Right ventricle myocardium inferior (tissue), 1 donor: ENCODE measurements at regions not wholly inside any gene's neighbourhood (a gene's known extent, or its start where the extent isn't known, plus 50 kb on each side); places are given as distances from the start of the nearest gene placed in this dataset.
A peak's percentile ranks its signal among the peaks of the same experiment; 100 is the strongest.
"Not testable (repeated sequence)": the region's sequence is repeated elsewhere in the genome, so short reads cannot be mapped to it uniquely, and the experiment has no call there.

Experiments used
- ATAC-seq: fragments of 200-7000 bp; cut with Tn5 transposase; one replicate; pipeline ENCODE4 v1.9.1; 2020; ENCODE audit warnings: mild to moderate bottlenecking, moderate library complexity
- DNase-seq: peaks from one replicate; pipeline ENCODE4 v3.0.0; 2021; ENCODE audit errors: missing footprints
- intact Hi-C: fragments of 100-400 bp; cut with DNase I; formaldehyde crosslinking; loops from one replicate; pipeline ENCODE4 v1.11.0; 2022
- donor health status: DM: no; HTN: yes; CAD: no; lungs with severe emphysema.

DNA sequence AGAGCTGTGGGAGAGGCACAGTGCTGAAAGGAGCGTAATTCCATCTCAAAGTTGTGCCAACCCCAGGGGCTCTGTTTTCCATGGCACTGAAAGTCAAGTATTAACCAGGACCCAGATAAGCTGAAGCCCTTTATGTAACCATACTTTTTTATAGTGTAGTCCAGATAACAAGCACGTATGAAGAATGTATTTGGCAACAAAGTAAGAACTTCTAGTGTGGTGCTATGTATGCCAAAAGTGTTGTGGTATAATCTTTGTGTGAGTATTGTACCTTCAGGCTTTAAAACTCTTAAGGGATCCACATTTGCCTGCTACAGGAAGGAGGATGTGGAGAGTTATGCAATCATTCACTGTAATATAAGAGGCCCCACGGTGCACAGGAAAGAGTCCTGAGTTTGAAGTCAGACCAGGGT lies 129.4 kb downstream of the IBTK start:
- intact Hi-C loops: loop anchor here (2.0 kb wide), 1 partner anchor 25 kb away; no protein-coding TSS in a partner anchor
- ATAC-seq (peak; percentile 88), DNase-seq (no peak)

DNA sequence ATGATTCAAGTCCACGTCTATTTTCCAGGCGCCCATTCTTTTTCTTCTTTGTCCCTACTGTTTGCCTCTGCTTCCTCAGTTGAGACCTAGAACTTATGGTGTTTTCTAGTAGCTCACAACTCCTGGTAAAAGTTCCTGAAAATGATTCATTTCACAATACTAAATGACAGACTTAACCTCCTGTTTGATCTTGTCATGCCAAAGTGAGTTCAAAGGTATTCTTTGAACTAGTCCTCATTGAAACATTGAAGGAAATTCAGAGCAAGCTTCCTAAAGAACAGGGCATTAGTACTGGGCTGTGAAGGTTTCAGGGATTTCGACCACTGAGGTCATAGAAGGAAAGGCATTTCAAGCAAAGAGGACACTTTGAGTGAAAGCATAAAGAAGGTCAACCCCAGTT lies 132.8 kb downstream of the IBTK start:
- intact Hi-C loops: no loop called here
- ATAC-seq (no peak), DNase-seq (no peak)

DNA sequence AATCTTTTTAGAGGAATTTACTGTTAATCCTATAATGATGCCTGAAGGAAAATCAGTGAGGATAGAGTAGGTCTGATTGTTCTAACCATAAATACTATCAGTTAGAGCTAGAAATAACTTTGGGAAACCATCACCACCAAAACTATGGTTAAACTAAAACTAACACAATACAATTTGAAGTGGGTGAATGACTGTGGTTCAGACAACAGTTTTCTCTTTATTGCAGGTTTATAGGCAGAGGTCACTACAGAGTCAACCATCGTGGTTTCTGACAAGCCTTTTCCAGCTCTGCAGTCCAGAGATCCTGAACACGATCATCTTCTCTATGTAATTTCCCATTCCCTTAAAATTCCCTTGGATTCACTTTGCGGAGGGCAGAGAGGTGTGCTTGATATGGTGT lies 134.3 kb downstream of the IBTK start:
- DNase-seq (no peak), ATAC-seq (no peak)
- intact Hi-C loops: no loop called here

DNA sequence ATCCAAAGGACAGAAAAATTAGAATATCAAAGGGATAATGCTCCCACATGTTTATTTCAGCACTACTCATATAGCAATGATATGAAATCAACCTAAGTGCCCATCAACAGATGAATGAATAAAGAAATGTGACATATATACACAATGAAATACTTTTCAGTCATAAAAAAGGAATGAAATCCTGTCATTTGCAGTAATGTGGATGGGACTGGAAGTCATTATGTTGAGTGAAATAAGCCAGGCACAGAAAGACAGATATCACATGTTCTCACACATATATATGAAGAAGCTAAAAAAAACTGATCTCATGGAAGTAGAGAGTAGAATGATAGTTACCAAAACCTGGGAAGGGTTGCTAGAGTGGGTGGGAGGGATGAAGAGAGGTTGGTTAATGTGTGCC lies 135.7 kb downstream of the IBTK start:
- DNase-seq (no peak), ATAC-seq (no peak)
- intact Hi-C loops: no loop called here

DNA sequence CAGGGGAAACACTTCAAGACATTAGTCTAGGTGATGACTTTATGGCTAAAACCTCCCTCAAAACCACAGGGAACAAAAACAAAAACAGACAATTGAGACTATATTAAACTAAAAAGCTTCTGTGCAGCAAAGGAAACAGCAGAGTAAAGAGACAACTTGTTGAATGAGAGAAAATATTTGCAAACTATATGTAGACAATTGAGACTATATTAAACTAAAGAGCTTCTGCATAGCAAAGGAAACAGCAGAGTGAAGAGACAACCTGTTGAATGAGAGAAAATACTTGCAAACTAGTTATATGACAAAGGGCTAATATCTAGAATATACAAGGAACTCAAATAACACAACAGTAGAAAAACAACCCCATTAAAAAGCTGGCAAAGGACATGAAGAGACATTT lies 136.4 kb downstream of the IBTK start:
- intact Hi-C loops: no loop called here
- no peak for DNase-seq
- no peak for ATAC-seq

DNA sequence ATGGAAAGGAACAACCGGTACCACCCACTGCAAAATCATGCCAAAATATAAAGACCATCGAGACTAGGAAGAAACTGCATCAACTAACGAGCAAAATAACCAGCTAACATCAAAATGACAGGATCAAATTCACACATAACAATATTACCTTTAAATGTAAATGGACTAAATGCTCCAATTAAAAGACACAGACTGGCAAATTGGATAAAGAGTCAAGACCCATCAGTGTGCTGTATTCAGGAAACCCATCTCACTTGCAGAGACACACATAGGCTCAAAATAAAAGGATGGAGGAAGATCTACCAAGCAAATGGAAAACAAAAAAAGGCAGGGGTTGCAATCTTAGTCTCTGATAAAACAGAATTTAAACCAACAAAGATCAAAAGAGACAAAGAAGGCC lies 144.4 kb downstream of the IBTK start:
- intact Hi-C loops, ATAC-seq, DNase-seq: not testable (repeated sequence)

DNA sequence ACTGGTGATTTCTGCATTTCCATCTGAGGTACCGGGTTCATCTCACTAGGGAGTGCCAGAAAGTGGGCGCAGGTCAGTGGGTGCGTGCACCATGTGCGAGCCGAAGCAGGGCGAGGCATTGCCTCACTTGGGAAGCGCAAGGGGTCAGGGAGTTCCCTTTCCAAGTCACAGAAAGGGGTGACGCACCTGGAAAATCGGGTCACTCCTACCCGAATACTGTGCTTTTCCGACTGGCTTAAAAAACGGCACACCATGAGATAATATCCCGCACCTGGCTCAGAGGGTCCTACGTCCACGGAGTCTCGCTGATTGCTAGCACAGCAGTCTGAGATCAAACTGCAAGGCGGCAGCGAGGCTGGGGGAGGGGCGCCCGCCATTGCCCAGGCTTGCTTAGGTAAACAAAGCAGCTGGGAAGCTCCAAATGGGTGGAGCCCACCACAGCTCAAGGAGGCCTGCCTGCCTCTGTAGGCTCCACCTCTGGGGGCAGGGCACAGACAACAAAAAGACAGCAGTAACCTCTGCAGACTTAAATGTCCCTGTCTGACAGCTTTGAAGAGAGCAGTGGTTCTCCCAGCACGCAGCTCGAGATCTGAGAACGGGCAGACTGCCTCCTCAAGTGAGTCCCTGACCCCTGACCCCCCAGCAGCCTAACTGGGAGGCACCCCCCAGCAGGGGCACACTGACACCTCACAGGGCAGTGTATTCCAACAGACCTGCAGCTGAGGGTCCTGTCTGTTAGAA lies 146.0 kb downstream of the IBTK start:
- ATAC-seq, intact Hi-C loops, DNase-seq: not testable (repeated sequence)

DNA sequence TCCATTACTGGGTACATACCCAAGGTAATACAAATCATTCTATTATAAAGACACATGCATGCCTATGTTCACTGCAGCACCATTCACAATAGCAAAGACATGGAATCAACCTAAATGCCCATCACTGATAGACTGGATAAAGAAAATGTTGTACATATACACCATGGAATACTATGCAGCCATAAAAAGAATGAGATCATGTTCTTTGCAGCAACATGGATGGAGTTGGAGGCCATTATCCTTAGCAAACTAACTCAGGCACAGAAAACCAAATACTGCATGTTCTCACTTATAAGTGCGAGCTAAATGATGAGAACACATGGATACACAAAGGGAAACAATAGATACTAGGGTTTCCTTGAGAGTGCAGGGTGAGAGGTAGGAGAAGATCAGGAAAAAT lies 146.8 kb downstream of the IBTK start:
- ATAC-seq, intact Hi-C loops, DNase-seq: not testable (repeated sequence)

DNA sequence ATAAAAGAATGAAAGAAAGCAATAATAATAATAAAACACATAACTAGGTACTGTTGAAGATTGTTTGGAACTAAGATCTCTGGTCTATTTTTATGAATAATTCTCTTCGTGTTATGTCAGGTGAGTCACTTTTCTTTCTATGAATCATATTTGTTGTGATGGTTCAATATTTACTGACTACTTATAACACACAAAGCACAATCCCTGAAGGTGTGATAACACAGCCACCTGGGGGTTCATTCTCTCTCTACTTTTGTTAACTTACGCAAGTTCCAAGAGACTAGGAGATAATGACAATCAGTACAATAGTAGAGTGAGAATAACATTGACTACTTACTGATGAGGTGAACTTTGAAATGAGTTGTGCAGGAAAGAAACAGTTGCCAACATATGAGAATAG lies 149.9 kb downstream of the IBTK start:
- no peak for ATAC-seq
- no peak for DNase-seq
- intact Hi-C loops: no loop called here

DNA sequence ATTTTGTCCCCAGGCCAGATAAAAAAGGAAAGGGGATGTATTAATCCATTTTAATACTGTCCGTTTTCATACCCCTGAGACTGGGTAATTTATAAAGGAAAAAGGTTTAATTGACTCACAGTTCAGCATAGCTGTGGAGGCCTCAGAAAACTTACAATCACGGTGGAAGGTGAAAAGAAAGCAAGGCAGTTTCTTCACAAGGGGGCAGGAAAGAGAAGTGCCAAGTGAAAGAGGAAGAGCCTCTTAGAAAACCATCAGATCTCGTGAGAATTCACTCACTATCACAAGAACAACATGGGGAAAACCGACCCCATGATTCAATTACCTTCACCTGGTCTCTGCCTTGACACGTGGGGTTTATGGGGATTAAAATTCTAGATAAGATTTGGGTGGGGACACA lies 152.5 kb downstream of the IBTK start:
- ATAC-seq: no peak

DNA sequence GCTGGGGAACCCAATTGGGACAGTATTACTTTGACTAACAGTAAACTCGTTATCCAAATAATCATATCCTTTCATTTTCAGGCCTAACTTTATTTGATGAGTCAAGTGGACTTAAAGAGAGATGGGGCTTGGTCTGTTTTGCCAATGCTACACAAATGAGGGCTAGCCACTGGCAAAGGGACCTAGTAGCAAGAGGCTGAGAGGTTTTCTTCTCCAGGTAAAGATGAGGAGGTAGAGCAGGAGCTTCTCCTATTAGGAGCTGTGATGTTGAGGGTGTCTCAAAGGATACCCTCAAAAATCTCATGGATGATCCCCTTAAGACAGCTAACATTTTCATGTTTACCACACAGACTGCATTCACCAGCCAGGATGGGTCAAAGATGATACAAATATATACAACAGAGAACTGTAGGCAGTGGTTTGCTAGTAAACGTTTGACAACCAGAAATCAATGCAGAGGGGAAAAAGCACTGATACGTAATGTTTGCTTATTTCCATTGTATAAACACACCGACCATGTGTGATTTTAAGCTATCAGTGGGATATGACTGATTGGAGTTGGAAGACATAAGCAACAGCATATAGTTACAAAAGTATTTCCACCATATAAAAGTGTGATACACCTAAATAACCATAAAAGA lies 153.3 kb downstream of the IBTK start:
- ATAC-seq: no peak
- DNase-seq: no peak
- intact Hi-C loops: no loop called here

More for the DNA sequence above, 152.5 kb downstream of the IBTK start:
- intact Hi-C loops: no loop called here
- DNase-seq: no peak

DNA sequence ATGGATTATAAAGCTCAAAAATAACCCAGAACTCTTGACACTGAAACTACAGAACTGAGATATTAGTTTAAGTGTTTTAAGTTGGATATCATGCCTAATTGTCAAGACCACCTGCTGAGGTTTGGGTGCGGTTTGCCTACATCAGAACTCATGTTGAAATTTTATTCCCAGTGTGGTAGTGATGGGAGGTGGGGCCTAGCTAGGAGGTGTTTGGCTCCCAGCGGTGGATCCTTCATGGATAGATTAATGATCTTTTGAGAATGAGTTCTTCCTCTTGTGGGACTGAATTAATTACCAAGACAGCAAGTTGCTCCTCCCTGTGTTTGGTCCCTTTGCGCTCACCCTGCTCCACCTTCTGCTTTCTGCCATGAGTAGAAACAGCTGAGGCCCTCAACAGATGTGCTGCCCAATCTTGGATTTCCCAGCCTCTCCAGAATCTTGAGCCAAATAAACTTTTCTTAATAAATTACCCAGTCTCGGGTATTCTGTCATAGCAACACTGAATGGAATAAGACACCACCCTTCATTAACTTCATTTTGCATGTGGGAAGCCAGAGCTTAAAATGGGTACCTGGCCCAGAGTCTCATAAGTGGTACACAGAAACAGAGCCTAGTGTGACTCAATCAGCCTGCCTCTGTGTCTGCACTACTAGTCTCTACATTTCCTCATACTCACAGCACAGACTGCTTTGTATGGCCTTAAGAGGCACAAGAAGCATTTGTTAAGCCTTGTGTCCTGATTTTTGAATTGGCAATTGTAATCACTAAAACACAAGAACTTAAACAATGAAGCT lies 158.4 kb downstream of the IBTK start:
- intact Hi-C loops: no loop called here
- no peak for ATAC-seq
- no peak for DNase-seq

DNA sequence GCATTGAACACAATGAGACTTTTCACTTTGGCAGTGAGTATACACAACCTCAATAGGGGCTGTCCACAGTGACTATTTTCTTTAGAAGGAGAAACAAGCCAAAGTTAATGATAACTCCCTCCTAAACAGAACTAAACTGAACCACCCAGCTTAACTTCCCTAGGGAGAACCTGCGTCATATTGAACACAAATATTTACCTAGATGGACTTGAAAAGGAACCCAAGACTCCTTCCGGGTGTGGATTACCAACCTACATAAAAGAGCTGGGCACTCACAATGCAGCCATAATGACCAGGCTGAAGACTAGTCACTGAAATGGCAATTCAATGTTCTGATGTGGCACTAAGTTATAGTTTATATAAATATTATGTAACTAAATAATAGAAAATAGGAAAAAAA lies 160.6 kb downstream of the IBTK start:
- intact Hi-C loops: no loop called here
- ATAC-seq (no peak), DNase-seq (no peak)

DNA sequence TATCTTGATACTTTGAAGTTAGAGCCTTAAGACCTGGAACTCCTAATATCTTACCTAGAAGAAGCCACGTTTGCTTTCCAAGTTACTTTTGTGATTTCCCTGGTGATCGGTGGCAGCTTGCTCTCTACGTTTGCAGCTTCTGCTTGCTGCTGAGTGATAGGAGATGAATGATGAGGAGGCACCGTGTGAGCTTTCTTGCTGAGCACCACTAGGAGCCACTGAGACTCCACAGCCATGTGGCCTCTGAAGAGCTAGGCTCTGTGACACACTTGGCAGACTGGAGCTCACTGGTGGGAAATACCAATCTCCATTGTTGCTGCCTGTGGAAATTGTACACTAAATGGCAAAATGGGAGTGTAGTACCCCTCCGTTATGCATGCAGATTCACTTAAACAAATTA lies 161.8 kb downstream of the IBTK start:
- ATAC-seq (no peak), DNase-seq (no peak)
- intact Hi-C loops: no loop called here

DNA sequence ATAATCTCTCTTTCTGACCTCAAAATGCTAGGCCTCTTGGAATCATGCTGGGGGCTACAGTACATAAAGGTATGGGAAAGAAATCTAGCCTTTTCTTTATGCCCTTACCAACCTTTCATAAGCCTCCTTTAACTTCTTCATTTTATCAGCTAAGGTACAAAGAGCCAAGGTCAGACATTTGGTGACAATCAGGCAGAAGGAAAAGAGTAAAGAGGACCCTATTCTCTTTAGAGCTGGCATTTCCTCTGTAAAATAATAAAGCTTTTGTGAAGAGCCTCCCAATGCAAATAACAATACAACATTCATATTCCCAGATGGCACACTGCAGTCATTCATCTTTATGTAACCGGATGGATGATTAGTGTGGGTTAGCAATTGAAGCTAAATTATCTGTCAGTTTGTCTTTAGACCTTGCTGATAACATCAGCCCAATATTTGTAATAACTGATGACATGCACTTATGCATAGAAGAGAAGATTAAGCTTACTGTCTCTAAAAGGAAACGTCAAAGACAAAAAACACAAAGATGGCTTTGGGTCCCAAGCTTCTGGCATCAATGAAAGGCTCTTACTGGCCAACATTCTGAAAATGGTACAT lies 163.1 kb downstream of the IBTK start:
- no peak for ATAC-seq
- no peak for DNase-seq
- intact Hi-C loops: no loop called here

DNA sequence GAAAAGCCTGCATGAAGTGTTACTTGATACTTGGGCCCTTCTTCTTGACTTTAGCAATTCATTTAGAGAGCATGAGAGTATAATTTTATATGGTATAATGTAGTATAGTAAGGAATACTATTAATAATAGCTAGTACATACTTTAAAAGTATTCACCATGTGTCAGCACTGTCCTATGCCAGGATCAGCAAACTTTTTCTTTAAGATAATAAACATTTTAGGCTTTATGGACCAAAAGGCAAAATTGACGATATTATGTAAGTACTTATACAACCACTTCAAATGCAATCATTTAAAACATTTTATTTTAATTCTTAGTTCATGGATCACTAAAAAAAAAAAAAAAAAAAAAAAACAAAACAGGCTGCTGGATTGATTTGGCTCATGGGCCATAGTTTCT lies 163.9 kb downstream of the IBTK start:
- ATAC-seq (no peak), DNase-seq (no peak)
- intact Hi-C loops: no loop called here

DNA sequence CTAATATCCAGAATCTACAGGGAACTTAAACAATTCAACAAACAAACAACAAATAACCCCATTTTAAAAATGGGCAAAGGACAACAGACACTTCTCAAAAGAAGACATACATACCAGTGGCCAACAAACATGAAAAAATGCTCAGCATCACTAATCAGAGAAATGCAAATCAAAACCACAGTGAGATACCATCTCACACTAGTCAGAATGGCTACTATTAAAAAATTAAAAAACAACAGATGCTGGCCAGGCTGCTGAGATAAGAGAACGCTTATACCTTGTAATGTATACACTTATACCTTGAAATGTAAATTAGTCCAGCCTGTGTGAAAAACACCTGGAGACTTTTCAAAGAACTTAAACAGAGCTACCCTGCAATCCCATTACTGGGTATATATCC lies 166.8 kb downstream of the IBTK start:
- no peak for DNase-seq
- no peak for ATAC-seq
- intact Hi-C loops: no loop called here

DNA sequence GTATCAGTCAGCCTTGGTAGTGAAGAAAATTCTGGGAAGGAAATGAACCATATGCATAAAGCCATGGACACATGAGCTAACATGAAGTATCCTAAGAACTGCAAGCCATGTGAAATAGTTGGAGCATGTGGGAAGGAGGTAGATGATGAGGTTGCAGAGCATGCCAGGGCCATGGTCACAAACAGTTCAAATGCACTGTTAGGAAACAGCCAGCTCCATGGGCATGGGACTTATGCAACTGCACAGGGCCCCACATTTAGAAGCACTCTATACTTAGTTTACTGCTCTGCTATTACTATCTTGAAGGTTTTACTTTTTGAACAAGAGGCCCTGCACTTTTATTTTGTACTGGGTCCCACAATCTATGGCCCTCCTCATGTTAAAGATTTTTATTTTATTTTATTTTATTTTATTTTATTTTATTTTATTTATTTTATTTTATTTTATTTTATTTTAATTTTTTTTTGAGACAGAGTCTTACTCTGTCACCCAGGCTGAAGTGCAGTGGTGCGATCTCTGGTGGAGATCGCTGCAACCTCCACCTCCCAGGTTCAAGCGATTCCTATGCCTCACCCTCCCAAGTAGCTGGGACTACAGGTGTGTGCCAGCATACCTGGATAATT lies 169.1 kb downstream of the IBTK start:
- intact Hi-C loops: no loop called here
- no peak for DNase-seq
- ATAC-seq: peak; percentile 62

DNA sequence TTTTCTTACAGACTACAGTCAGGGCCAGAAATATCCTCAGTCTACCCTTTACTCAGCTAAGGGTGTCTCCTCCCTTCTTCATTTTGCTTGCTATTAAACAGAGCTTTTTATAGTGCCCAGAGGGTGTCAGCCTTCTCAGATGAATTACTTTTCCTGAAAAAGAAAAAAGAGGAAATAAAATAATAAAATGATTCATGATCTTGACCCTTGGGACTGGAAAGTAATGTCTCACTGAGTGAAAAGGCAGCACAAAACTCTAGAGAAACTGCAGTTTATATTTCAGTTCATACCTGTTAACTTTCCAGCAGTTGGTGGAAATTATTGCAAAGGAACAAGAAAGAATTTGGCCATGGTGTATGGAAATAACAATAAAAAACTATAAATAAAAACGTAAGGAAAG lies 170.6 kb downstream of the IBTK start:
- DNase-seq (no peak), ATAC-seq (no peak)
- intact Hi-C loops: no loop called here
